ENCODE measurements at regions not wholly inside any gene's neighbourhood (a gene's known extent, or its start where the extent isn't known, plus 50 kb on each side); places are given as distances from the start of the nearest gene placed in this dataset.

GRCh38 chr6:11888727-11889126 lies 110.1 kb upstream of the ADTRP start:
- ChIA-PET CTCF (interaction anchor here (1.9 kb wide), 1 partner anchor 234 kb away, joined by 6 read pairs; no protein-coding TSS in a partner anchor), POLR2A (interaction anchor here (0.6 to 0.7 kb wide), 2 partner anchors 144 to 191 kb away, joined by 3 read pairs; no protein-coding TSS in a partner anchor)
- Histone ChIP-seq H3K9me3 (ENCODE audit: control insufficient read depth, insufficient read depth, low read depth, low read length) (no peaks in the 10 kb centered on the region), H3K27ac (ENCODE audit: extremely low read depth, low read depth, low read length) (no peak overlapping the region), H3K4me3 (ENCODE audit: low read depth, low read length) (no peak overlapping the region), H3K4me1 (ENCODE audit: control insufficient read depth, insufficient read depth, low read length) (no peaks in the 10 kb centered on the region), H3K36me3 (ENCODE audit: control insufficient read depth in 2 of 2, insufficient read depth in 1 of 2, low read length in 2 of 2) (no peaks in the 10 kb centered on the region)
- no peak for TF ChIP-seq ZNF23 (tag by site-specific recombination; IDR thresholded peaks at IDR 0.05; ENCODE audit: borderline replicate concordance)
- TF ChIP-seq ZNF513 (tag by site-specific recombination; IDR thresholded peaks at IDR 0.05): no peak
- no peak for TF ChIP-seq PRDM1 (tag by site-specific recombination; IDR thresholded peaks at IDR 0.05)
- no peak for TF ChIP-seq SCRT2 (tag by site-specific recombination; IDR thresholded peaks at IDR 0.05)
- no peak for TF ChIP-seq ZNF670 (tag by site-specific recombination; IDR thresholded peaks at IDR 0.05; ENCODE audit: low read depth)
- TF ChIP-seq, protein P1, sequence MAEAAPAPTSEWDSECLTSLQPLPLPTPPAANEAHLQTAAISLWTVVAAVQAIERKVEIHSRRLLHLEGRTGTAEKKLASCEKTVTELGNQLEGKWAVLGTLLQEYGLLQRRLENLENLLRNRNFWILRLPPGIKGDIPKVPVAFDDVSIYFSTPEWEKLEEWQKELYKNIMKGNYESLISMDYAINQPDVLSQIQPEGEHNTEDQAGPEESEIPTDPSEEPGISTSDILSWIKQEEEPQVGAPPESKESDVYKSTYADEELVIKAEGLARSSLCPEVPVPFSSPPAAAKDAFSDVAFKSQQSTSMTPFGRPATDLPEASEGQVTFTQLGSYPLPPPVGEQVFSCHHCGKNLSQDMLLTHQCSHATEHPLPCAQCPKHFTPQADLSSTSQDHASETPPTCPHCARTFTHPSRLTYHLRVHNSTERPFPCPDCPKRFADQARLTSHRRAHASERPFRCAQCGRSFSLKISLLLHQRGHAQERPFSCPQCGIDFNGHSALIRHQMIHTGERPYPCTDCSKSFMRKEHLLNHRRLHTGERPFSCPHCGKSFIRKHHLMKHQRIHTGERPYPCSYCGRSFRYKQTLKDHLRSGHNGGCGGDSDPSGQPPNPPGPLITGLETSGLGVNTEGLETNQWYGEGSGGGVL (tag by site-specific recombination; IDR thresholded peaks at IDR 0.05): no peak
- TF ChIP-seq, protein P2, sequence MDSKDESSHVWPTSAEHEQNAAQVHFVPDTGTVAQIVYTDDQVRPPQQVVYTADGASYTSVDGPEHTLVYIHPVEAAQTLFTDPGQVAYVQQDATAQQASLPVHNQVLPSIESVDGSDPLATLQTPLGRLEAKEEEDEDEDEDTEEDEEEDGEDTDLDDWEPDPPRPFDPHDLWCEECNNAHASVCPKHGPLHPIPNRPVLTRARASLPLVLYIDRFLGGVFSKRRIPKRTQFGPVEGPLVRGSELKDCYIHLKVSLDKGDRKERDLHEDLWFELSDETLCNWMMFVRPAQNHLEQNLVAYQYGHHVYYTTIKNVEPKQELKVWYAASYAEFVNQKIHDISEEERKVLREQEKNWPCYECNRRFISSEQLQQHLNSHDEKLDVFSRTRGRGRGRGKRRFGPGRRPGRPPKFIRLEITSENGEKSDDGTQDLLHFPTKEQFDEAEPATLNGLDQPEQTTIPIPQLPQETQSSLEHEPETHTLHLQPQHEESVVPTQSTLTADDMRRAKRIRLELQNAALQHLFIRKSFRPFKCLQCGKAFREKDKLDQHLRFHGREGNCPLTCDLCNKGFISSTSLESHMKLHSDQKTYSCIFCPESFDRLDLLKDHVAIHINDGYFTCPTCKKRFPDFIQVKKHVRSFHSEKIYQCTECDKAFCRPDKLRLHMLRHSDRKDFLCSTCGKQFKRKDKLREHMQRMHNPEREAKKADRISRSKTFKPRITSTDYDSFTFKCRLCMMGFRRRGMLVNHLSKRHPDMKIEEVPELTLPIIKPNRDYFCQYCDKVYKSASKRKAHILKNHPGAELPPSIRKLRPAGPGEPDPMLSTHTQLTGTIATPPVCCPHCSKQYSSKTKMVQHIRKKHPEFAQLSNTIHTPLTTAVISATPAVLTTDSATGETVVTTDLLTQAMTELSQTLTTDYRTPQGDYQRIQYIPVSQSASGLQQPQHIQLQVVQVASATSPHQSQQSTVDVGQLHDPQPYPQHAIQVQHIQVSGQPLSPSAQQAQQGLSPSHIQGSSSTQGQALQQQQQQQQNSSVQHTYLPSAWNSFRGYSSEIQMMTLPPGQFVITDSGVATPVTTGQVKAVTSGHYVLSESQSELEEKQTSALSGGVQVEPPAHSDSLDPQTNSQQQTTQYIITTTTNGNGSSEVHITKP (tag by site-specific recombination; IDR thresholded peaks at IDR 0.05): no peak
- no peak for TF ChIP-seq SP3 (tag by site-specific recombination; IDR thresholded peaks at IDR 0.05)
- TF ChIP-seq ZNF585B (tag by site-specific recombination; IDR thresholded peaks at IDR 0.05): no peak
- no peak for TF ChIP-seq ZNF558 (tag by site-specific recombination; IDR thresholded peaks at IDR 0.05)
- no peak for TF ChIP-seq ZNF132 (tag by site-specific recombination; IDR thresholded peaks at IDR 0.05; ENCODE audit: borderline replicate concordance)
- TF ChIP-seq ZNF544 (tag by site-specific recombination; IDR thresholded peaks at IDR 0.05): no peak
- no peak for TF ChIP-seq GFI1B (tag by site-specific recombination; IDR thresholded peaks at IDR 0.05)
- no peak for TF ChIP-seq KLF8 (tag by site-specific recombination; IDR thresholded peaks at IDR 0.05)
- TF ChIP-seq TRIM28 (IDR thresholded peaks at IDR 0.05; ENCODE audit: borderline replicate concordance, low read length): no peak
- no peak for TF ChIP-seq FEZF1 (tag by site-specific recombination; IDR thresholded peaks at IDR 0.05)
- TF ChIP-seq ZSCAN5A (tag by site-specific recombination; IDR thresholded peaks at IDR 0.05): no peak
- no peak for TF ChIP-seq MYNN (tag by site-specific recombination; IDR thresholded peaks at IDR 0.05; ENCODE audit: borderline replicate concordance)
- TF ChIP-seq, protein P3, sequence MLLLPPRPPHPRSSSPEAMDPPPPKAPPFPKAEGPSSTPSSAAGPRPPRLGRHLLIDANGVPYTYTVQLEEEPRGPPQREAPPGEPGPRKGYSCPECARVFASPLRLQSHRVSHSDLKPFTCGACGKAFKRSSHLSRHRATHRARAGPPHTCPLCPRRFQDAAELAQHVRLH (tag by site-specific recombination; IDR thresholded peaks at IDR 0.05): no peak
- TF ChIP-seq ZNF837 (tag by site-specific recombination; IDR thresholded peaks at IDR 0.05): no peak
